ENCODE measurements at regions not wholly inside any gene's neighbourhood (a gene's known extent, or its start where the extent isn't known, plus 50 kb on each side); places are given as distances from the start of the nearest gene placed in this dataset.

- no peaks in the 10 kb centered on the region for H3K4me1 Mint-ChIP-seq
- peaks cover 10% of the 10 kb centered on the region for H3K9me3 Mint-ChIP-seq
- ChIA-PET CTCF (no interaction called here), POLR2A (no interaction called here)
- H3K4me3 Mint-ChIP-seq = no peak overlapping the region
- H3K36me3 Mint-ChIP-seq = no peaks in the 10 kb centered on the region
- DNase-seq (ENCODE audit: low spot score) = no peak
- no peak for TF ChIP-seq SOX15 (CRISPR knock-in tag; IDR thresholded peaks at IDR 0.05)
- TF ChIP-seq NFYB (CRISPR knock-in tag; conservative IDR thresholded peaks at IDR 0.05; ENCODE audit: low read depth) = no peak
- TF ChIP-seq FOXK1 (CRISPR knock-in tag; IDR thresholded peaks at IDR 0.05) = no peak
- no peak for TF ChIP-seq RELA (CRISPR knock-in tag; IDR thresholded peaks at IDR 0.05; ENCODE audit: borderline replicate concordance)
- TF ChIP-seq ZNF281 (CRISPR knock-in tag; IDR thresholded peaks at IDR 0.05) = no peak
- no peak for TF ChIP-seq ZNF512 (CRISPR knock-in tag; IDR thresholded peaks at IDR 0.05; ENCODE audit: borderline replicate concordance)
- TF ChIP-seq PRRX2 (CRISPR knock-in tag; IDR thresholded peaks at IDR 0.05) = no peak
- no peak for TF ChIP-seq RORB (CRISPR knock-in tag; IDR thresholded peaks at IDR 0.05)
- TF ChIP-seq ZNF121 (CRISPR knock-in tag; IDR thresholded peaks at IDR 0.05) = no peak
- TF ChIP-seq ZNF416 (CRISPR knock-in tag; IDR thresholded peaks at IDR 0.05) = no peak
- TF ChIP-seq JUN (CRISPR knock-in tag; IDR thresholded peaks at IDR 0.05) = no peak
- no peak for TF ChIP-seq USF2 (CRISPR knock-in tag; IDR thresholded peaks at IDR 0.05)
- no peak for TF ChIP-seq TEAD4 (CRISPR knock-in tag; IDR thresholded peaks at IDR 0.05)
- TF ChIP-seq ATF1 (CRISPR knock-in tag; IDR thresholded peaks at IDR 0.05) = no peak
- H3K27me3 Mint-ChIP-seq (ENCODE audit: low read depth) = no peaks in the 10 kb centered on the region
- H3K27ac Mint-ChIP-seq = no peak overlapping the region
- no peak for ATAC-seq
These were observed 330.1 kb downstream of the SPRY2 start for GRCh38 chr13:80010846-80011245.

GRCh38 chr13:80010286-80010831 lies 330.6 kb downstream of the SPRY2 start:
- no peaks in the 10 kb centered on the region for H3K27me3 Mint-ChIP-seq (ENCODE audit: low read depth)
- ChIA-PET POLR2A (interaction anchor here (0.6 kb wide), 1 partner anchor 164 kb away, joined by 3 read pairs; no protein-coding TSS in a partner anchor), CTCF (no interaction called here)
- H3K36me3 Mint-ChIP-seq = no peaks in the 10 kb centered on the region
- H3K4me1 Mint-ChIP-seq = no peaks in the 10 kb centered on the region
- TF ChIP-seq IRF1 (CRISPR knock-in tag; IDR thresholded peaks at IDR 0.05) = no peak
- TF ChIP-seq OVOL2 (CRISPR knock-in tag; IDR thresholded peaks at IDR 0.05; ENCODE audit: borderline replicate concordance) = no peak
- TF ChIP-seq ZBTB21 (CRISPR knock-in tag; IDR thresholded peaks at IDR 0.05; ENCODE audit: borderline replicate concordance) = no peak
- TF ChIP-seq KAT7 (CRISPR knock-in tag; IDR thresholded peaks at IDR 0.05; ENCODE audit: borderline replicate concordance) = no peak
- TF ChIP-seq NFYB (CRISPR knock-in tag; conservative IDR thresholded peaks at IDR 0.05; ENCODE audit: low read depth) = no peak
- TF ChIP-seq SMAD3 (CRISPR knock-in tag; IDR thresholded peaks at IDR 0.05; ENCODE audit: borderline replicate concordance) = no peak
- TF ChIP-seq SMAD4 (CRISPR knock-in tag; IDR thresholded peaks at IDR 0.05) = no peak
- ATAC-seq = no peak
- no peak overlapping the region for H3K27ac Mint-ChIP-seq
- H3K4me3 Mint-ChIP-seq = no peak overlapping the region
- peaks cover 5% of the 10 kb centered on the region for H3K9me3 Mint-ChIP-seq
- no peak for DNase-seq (ENCODE audit: low spot score)
